ENCODE measurements at regions not wholly inside any gene's neighbourhood (a gene's known extent, or its start where the extent isn't known, plus 50 kb on each side); places are given as distances from the start of the nearest gene placed in this dataset.

GRCh38 chr12:28872654-28873268 lies 276.3 kb upstream of the FAR2 start (continued):
- TF ChIP-seq ZNF18 (tag by site-specific recombination; IDR thresholded peaks at IDR 0.05) (no peak), GLIS2 (tag by site-specific recombination; IDR thresholded peaks at IDR 0.05) (no peak), ZNF239 (tag by site-specific recombination; IDR thresholded peaks at IDR 0.05) (no peak), IKZF3 (tag by site-specific recombination; IDR thresholded peaks at IDR 0.05) (peak; percentile 72), ZNF155 (tag by site-specific recombination; IDR thresholded peaks at IDR 0.05) (no peak), GLI4 (tag by site-specific recombination; IDR thresholded peaks at IDR 0.05) (no peak), ZNF433 (tag by site-specific recombination; IDR thresholded peaks at IDR 0.05; ENCODE audit: low read depth) (no peak), PRDM6 (tag by site-specific recombination; IDR thresholded peaks at IDR 0.05) (no peak), ZNF10 (tag by site-specific recombination; IDR thresholded peaks at IDR 0.05) (no peak), ZBTB11 (tag by site-specific recombination; conservative IDR thresholded peaks at IDR 0.05; ENCODE audit: low read depth) (no peak), KLF9 (tag by site-specific recombination; IDR thresholded peaks at IDR 0.05; ENCODE audit: low read depth) (no peak), ZNF423 (tag by site-specific recombination; IDR thresholded peaks at IDR 0.05) (no peak), ZNF132 (tag by site-specific recombination; IDR thresholded peaks at IDR 0.05; ENCODE audit: borderline replicate concordance) (no peak), ZNF701 (tag by site-specific recombination; IDR thresholded peaks at IDR 0.05) (no peak), ZNF341 (tag by site-specific recombination; IDR thresholded peaks at IDR 0.05; ENCODE audit: low read depth) (no peak), ZNF521 (tag by site-specific recombination; IDR thresholded peaks at IDR 0.05) (no peak), PRDM1 (tag by site-specific recombination; IDR thresholded peaks at IDR 0.05) (no peak), ZNF138 (tag by site-specific recombination; IDR thresholded peaks at IDR 0.05; ENCODE audit: borderline replicate concordance) (no peak), ZNF280D (tag by site-specific recombination; IDR thresholded peaks at IDR 0.05) (no peak), ZNF623 (tag by site-specific recombination; IDR thresholded peaks at IDR 0.05) (no peak), FEZF1 (tag by site-specific recombination; IDR thresholded peaks at IDR 0.05) (no peak), TSHZ1 (tag by site-specific recombination; IDR thresholded peaks at IDR 0.05; ENCODE audit: borderline replicate concordance) (no peak), ZNF112 (tag by site-specific recombination; IDR thresholded peaks at IDR 0.05) (no peak), ZNF157 (tag by site-specific recombination; IDR thresholded peaks at IDR 0.05) (no peak), SALL2 (tag by site-specific recombination; IDR thresholded peaks at IDR 0.05; ENCODE audit: borderline replicate concordance) (no peak), ZNF670 (tag by site-specific recombination; IDR thresholded peaks at IDR 0.05; ENCODE audit: low read depth) (no peak), MYNN (tag by site-specific recombination; IDR thresholded peaks at IDR 0.05; ENCODE audit: borderline replicate concordance) (no peak), ZNF654 (tag by site-specific recombination; IDR thresholded peaks at IDR 0.05; ENCODE audit: low read depth) (peak; percentile 89)

All from HEK293 (cell line).